PFSK-1 (cell line): ENCODE measurements at regions not wholly inside any gene's neighbourhood (a gene's known extent, or its start where the extent isn't known, plus 50 kb on each side); places are given as distances from the start of the nearest gene placed in this dataset.

Experiments
- FOXP2 ChIP-seq: optimal IDR thresholded peaks from 2 replicates; pipeline ENCODE3; 2011; ENCODE audit warnings: borderline replicate concordance, control low read depth, inconsistent platforms; ENCODE audit not compliant: insufficient read depth; ENCODE audit errors: extremely low read length, extremely low read depth
- POLR2AphosphoS5 ChIP-seq: IDR thresholded peaks from 2 replicates; pipeline ENCODE4 v1.6.1; 2012; ENCODE audit warnings: low read depth, mild to moderate bottlenecking, control low read depth, low read length, moderate library complexity
- SIN3A ChIP-seq: IDR thresholded peaks from 2 replicates; pipeline ENCODE4 v1.6.1; 2012; ENCODE audit warnings: mild to moderate bottlenecking, low read length, moderate library complexity, borderline replicate concordance; ENCODE audit not compliant: insufficient read depth
- TAF1 ChIP-seq: IDR thresholded peaks from 2 replicates; pipeline ENCODE4 v1.6.1; 2012; ENCODE audit warnings: low read length, control low read depth, borderline replicate concordance; ENCODE audit not compliant: insufficient read depth
- TF ChIP-seq, protein P1 (sequence below), 2 experiments: IDR thresholded peaks; 2 replicates each; pipeline versions ENCODE4 v1.6.1 to v1.8.0; 2011 to 2012; ENCODE audit warnings: low read depth in 2 of 2, low read length in 2 of 2, control low read depth in 1 of 2, inconsistent platforms in 1 of 2, mild to moderate bottlenecking in 1 of 2, moderate library complexity in 1 of 2; ENCODE audit not compliant: insufficient read depth in 1 of 2

DNA sequence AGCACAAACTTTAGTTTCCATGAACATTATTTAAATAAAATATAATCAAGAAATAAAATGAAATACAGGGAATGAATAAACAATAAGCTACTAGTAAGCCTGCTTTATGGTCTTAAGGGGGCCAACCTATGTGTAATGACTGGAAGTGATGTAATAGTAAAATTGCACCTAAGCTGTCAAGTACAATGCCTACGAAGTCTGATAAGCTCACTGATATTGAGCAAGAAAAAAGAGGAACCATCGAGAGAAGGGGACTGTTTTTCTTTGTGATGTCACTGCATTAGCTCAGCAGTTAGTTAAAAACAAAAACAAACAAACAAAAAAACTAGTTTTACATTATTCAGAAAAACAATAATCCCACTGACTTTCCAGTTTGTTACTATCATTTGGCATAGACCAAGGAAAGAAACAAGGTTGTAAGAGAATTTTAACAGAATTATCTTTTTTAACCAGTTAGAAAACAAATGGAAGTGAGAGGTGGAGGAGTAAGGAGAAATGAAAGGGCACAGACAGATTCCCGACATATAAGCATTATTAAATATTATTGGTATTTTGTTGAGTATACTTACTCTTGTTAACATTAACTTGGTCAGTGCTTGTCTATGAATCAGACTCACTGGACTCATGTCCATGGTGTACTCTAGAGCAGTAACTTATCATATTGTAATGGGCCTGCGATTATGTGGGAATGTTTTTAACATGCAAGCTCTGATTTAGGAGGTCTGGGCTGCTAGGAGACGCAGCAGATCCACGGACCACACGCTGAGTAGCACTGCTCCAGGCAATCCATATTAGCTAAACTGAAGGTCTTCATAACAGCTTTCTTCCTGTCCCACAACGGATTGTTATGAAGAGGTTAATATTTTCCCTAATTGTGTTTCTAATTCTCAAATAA lies 99.6 kb upstream of the HMGCLL1 start:
- TF ChIP-seq POLR2AphosphoS5 (no peak), TAF1 (no peak), FOXP2 (no peak), SIN3A (no peak)
- TF ChIP-seq, protein P1, sequence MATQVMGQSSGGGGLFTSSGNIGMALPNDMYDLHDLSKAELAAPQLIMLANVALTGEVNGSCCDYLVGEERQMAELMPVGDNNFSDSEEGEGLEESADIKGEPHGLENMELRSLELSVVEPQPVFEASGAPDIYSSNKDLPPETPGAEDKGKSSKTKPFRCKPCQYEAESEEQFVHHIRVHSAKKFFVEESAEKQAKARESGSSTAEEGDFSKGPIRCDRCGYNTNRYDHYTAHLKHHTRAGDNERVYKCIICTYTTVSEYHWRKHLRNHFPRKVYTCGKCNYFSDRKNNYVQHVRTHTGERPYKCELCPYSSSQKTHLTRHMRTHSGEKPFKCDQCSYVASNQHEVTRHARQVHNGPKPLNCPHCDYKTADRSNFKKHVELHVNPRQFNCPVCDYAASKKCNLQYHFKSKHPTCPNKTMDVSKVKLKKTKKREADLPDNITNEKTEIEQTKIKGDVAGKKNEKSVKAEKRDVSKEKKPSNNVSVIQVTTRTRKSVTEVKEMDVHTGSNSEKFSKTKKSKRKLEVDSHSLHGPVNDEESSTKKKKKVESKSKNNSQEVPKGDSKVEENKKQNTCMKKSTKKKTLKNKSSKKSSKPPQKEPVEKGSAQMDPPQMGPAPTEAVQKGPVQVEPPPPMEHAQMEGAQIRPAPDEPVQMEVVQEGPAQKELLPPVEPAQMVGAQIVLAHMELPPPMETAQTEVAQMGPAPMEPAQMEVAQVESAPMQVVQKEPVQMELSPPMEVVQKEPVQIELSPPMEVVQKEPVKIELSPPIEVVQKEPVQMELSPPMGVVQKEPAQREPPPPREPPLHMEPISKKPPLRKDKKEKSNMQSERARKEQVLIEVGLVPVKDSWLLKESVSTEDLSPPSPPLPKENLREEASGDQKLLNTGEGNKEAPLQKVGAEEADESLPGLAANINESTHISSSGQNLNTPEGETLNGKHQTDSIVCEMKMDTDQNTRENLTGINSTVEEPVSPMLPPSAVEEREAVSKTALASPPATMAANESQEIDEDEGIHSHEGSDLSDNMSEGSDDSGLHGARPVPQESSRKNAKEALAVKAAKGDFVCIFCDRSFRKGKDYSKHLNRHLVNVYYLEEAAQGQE (IDR thresholded peaks at IDR 0.05; ENCODE audit: insufficient read depth in 1 of 2, low read depth in 2 of 2, low read length in 2 of 2), result no peak

DNA sequence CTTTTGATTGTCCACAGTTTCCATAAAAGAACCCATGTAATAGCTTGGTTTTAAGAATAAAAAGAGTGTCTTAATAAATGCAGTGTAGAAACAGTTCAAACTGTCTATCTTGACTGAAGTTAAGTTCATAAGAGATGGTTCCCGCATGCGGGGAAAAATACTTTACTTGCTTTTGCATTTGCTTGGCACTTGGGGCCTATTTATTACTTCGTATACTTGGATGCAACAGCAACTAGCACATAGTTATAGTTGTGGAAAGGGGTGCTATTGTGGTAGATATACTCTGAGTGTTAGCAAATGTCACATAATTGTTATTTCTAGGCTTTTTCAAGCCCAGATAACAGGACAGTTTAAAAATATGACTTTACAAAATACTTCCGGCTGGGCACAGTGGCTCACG lies 97.7 kb upstream of the HMGCLL1 start:
- TF ChIP-seq TAF1, result no peak
- no peak for TF ChIP-seq SIN3A
- no peak for TF ChIP-seq POLR2AphosphoS5

DNA sequence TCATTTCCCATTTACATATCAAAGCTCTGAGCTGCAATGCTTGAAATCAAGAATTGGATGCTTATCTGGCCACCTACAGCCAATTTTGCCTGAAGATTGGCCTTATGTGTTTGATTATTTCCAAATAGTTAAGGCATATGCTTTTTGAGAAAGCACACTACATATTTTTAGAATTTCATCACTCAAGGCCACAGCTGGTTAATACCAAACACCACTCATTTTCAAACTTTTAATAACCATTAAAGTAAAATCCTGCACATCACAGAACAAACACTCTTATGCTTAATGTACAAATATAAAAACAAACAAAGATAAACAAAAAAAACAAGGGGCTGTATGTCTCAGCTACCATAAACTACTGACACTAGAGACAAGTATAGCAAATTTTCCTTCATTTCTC lies 96.9 kb upstream of the HMGCLL1 start:
- TF ChIP-seq FOXP2, result no peak
- no peak for TF ChIP-seq POLR2AphosphoS5
- TF ChIP-seq, protein P1 (IDR thresholded peaks at IDR 0.05; ENCODE audit: insufficient read depth in 1 of 2, low read depth in 2 of 2, low read length in 2 of 2), result no peak
- no peak for TF ChIP-seq TAF1
- TF ChIP-seq SIN3A, result no peak

DNA sequence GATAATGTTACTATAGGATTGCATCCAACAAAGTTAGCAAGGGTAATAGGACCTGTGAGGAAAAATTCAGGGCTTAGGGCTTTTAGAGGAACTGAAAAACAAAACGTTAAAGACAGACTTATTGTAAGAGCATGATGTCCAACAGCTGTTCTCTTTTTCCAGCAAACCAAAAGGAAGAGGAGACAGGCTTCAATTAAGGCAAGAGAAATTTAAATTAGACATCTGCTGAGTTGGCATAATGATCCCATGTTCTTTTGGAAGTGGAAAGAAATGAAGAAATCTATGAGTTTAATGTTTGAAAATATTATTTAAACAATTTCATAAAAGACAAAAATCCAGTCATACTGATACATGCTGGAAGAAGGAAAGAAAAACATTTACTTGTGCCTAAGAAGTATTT lies 95.7 kb upstream of the HMGCLL1 start:
- no peak for TF ChIP-seq POLR2AphosphoS5
- TF ChIP-seq, protein P1 (IDR thresholded peaks at IDR 0.05; ENCODE audit: insufficient read depth in 1 of 2, low read depth in 2 of 2, low read length in 2 of 2), result no peak
- no peak for TF ChIP-seq FOXP2
- no peak for TF ChIP-seq SIN3A
- no peak for TF ChIP-seq TAF1

DNA sequence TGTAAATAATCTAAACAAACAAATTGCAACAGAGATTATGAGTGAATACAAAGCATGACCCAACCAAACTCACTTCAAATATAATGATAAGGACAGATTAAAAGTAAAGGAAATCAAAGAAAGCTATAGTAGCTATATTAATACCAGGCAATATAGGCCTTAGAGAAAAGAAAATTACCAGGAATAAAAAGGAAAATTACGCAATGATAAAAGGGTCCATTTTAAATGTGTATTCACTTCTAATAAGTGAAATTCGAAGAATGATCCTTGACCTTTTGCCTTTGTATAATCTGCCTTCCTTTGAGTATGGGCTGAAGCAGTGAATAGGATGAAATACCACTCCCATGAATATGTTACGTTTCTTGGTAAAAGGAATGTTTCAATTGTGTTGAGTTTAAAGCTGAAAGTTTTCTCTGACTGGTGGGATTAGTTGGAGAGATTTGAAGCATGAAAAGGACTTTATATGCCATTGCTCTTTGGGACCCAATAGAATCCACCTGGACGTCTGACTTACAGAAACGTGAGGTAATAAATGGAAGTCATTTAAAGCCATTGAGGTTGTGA lies 91.9 kb upstream of the HMGCLL1 start:
- TF ChIP-seq TAF1, result no peak
- TF ChIP-seq POLR2AphosphoS5, result no peak
- TF ChIP-seq FOXP2, result no peak
- TF ChIP-seq, protein P1 (IDR thresholded peaks at IDR 0.05; ENCODE audit: insufficient read depth in 1 of 2, low read depth in 2 of 2, low read length in 2 of 2), result no peak
- TF ChIP-seq SIN3A, result no peak
